NCI-H146 (cell line): ENCODE measurements at regions not wholly inside any gene's neighbourhood (a gene's known extent, or its start where the extent isn't known, plus 50 kb on each side); places are given as distances from the start of the nearest gene placed in this dataset.
"Not testable (repeated sequence)": the region's sequence is repeated elsewhere in the genome, so short reads cannot be mapped to it uniquely, and the experiment has no call there.

Source experiments
- DNase-seq: peaks from one replicate; lab custom pipeline; 2025; lab: John Stamatoyannopoulos, UW

DNA sequence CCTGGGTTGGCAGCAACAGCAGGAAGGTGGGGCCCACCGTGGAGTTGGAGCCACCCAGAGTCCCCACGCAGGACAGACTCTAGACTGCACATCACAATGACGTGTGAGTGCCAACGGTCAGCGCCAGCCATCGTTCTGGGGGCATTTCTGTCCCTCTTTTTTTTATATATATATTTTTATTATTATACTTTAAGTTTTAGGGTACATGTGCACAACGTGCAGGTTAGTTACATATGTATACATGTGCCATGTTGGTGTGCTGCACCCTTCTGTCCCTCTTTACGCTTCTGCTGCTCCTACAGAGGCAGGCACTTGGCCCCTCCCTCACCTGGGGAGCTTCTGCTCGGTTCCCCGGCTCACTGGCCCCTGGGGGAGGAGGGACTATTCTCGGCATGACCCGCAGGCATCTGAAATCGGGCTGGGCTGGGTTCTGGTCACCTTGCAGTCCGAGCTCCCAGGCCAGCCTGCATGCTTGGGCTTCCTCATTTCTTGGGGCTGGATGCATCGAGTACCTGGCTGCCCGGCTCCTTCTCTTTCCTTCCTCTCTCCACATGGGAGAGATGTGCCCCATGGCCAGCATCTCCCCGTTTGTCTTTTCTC lies 787.4 kb downstream of the TBC1D22A start:
- no peak for DNase-seq

DNA sequence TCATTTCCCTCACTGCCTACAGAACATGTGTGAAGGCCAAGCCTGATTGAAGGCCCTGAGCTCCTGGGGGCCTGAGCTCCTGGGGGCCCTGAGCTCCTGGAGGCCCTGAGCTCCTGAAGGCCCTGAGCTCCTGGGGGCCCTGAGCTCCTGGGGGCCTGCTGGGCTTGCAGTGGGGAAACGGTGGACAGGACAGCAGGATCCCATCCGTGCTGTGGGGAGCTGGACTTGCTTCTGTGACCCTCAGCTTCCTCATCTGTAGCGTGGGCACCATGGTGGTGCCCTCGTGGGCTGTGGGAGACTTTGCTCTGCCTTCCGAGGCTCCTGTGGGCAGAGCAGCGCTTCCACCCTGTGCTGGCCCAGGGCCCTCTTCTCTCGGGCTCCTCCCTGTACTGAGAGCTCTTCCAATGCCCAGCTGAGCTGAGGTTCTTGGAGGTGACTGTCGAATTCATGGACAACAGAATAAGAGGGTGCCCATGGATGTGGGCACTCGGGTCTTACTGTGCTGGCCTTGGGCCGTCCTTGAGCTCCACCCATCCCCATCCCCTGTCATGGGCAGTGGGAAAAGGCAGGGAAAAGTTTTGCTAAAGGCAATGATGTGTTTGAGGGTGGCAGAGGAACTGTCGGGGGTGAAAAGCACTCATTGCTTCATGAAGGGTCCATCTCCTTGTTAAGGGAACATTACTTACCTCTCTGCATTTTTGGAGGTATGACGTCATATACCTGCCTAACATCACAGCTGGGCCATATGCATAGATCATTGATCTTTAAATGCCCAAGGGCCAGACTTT lies 786.7 kb downstream of the TBC1D22A start:
- no peak for DNase-seq

DNA sequence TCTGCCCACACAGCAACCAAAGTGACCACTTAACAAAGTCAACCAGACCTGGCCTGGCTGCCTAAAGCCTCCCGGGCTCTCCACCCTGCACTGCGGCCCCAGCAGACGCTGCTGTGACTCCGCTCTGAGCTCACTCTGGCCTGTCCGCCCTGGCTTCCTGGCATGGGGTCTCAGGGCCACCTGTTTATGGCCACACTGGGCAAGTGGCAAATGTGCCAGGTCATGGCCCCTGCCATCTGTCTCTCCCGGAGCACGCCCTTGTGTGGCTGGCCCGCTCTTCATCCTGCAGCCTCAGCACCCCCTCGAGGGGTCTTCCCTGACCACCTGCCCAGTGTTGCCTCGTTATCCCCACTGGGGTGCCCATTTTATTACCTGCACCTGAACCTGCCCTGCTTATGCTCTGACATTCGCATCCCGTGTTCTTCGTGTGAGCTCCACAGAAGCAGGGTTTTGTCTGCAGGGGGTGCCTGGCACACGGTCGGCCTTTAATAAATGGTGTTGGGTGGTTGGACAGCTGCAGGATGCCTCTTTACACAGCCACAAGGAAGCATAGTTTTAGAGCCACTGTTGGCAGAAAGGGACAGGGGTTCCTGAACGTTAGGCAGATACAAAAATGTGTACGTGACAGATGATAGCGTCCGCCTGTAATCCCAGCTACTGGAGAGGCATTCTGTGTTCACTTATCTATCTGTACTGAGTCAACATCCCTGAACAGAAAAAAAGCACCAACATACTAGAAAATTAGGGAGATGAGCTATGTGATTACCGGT lies 785.6 kb downstream of the TBC1D22A start:
- no peak for DNase-seq

DNA sequence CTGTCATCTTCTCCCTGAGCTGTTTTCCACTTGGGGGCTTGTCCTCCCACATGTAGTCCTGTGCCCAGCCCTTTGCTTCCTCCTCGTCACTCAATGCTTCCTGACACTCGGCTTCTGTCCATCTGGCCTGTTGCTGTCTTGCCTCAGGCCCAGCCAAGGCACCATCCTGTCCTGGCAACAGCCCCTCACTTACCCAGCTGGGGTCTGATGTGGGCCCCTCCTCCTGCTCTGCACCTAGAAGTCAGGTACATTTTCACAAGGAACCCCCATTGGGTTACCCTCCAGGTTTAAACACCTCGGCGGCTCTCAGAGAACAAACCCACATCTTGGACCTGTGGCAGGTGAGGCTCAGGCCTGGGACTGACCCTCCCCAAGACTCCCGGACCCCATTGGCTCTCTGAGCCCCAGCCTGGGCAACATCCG lies 784.8 kb downstream of the TBC1D22A start:
- DNase-seq = no peak

DNA sequence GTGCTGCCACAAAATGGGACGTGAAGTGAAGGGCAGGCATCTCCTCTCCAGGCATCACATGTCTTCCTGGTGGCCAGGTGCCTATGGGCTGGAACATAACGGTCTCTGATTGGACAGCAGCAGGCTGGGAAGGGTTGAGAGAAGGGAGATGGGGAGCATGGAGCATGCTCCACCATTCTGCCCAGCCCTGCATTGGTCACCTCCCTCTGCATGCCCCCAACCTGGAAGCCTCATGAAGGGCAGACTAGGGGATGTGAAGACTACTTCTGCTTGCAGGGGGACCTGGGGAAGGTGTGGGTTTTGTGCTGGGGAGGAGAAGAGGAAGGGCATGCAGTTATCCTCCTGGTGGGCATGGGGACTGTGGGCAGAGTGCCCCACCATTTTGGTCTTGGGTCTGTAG lies 782.2 kb downstream of the TBC1D22A start:
- no peak for DNase-seq

DNA sequence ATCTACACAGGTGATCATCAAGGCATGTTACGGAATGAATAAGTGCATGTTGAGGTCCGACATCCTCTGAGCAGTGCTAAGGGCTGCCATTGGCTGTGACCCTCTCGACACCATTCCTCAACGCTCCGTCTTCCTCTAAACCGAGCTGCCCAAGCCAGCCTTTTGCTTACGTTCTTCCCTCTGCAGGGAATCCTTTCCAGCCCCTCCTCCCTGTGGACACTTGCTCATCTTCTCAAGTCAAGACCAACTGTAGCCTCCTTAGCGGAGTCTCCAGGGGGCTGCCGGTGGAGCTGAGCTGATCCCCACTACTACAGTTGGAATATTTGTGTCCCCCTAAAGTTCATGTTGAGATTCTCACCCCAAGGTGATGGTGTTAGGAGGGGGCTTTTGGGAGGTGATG lies 781.0 kb downstream of the TBC1D22A start:
- no peak for DNase-seq

DNA sequence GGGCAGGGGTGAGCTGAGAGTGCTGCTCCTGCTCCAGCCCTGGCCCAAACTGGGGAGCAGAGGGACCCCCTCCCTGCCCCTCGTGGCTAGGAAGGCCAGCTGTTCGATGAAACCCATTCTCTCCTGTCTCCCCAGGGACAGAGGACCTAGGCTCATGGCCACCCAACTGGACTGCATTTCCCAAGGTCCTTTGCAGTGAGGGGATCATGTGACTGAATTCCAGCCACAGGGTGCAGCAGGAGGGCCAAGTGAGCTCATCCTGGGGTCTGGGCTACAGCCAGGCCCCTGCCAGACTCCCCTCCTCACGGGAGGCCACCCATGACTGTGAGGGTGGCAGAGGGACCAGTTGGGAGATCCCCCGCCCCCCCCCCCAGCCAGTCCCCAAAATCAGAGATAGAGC lies 777.6 kb downstream of the TBC1D22A start:
- DNase-seq = no peak

DNA sequence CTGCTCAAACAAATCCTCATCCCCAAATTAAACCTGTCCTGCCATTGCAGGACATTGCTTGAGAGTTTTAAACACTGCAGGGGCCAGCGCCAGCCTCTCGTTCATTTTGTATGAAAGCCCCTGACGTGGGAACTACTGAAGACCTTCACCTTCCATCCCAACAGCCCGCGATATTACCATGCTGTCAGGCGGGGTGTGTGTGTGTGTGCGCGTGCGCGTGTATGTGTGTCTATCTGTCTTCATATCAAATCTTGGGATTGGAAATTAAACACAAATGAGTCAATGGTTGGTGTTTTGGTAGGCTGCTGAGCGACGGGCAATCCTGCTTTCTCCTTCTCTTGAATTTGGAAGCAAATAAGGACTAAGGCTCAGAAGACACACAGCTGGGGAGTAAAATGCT lies 776.9 kb downstream of the TBC1D22A start:
- DNase-seq = no peak

DNA sequence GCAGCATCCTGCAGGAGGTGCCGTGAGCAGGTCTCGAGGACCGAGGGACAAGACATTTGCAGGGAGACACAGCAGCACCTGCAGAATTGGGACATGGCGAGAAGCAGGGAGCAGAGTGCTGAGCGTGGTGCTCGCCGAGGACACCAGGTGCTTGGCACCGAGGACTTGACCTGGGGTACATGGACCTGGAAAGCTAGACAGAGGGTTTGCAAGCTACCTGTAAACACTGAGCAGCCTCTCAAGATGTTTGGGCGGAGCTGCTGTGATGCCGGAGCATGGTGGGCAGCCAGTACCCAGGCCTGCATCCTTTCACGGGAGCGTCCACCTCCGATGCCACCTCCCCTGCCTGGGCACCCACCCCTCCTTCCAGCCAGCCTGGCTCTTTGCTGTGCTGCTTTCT lies 773.2 kb downstream of the TBC1D22A start:
- DNase-seq = no peak

DNA sequence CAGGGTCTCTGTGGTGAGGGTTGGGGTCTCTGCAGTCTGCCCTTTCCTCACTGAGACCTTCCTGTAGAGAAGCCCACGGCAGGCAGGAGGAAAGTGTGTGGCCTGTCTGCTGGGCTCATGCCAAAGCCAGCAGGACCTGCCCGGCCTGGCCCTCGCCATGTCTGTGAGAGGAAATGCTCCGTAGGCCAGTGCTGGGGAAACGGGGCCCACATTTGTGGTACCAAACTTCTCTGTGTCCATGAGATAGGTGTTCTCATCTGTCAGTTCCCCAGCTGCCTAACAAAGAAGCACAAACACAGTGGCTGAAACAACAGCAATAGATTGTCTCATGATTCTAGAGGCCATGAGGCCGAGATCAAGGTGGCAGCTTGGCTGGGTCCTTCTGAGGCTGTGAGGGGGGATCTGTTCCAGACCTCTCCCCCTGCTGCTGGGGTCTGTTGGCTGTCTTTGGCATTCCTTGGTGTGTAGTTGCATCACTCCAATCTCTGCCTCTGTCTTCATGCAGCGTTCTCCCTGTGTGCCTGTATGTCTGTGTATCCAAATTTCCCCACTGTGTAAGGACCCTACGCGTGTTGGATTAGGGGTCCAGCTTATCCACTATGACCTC lies 772.5 kb downstream of the TBC1D22A start:
- no peak for DNase-seq

DNA sequence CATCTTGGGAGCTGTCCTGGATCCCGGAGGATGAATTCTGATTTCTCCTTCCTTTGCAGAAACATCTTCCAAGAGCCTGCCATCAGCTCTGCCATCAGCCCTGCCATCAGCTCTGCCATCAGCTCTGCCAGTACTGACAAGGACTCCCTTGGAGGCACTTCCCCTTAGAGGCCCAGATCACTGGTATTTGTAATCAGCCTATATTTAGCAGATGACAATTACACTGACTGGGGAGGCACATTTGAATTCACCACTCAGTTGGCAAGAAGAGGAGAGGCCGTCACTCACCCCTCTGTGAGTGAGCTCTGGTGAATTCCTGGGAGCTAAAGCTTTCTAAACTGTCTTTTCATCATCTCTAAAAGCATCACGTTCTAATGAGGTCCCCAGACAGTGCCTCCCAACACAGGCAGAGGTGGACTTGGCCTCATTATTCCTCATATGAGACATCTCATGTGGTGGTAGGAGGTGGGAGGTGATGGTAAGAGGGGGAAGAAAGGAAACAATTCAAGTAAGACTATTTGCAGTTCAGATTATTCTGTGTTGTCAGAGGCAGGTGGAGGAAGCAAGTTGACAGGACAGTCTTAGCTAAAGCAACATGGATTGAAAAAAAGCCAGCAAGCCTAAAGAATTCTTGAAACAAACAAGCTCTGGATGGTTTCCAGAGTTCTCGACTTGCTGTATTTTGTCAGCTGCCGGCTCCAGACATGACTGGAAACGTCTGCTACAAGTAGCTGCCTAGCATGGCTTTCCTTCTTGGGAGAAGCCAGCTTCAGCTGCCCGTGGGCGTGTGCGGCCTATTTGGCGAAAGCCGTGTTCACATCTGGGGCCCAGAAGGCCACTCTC lies 771.7 kb downstream of the TBC1D22A start:
- DNase-seq = no peak

DNA sequence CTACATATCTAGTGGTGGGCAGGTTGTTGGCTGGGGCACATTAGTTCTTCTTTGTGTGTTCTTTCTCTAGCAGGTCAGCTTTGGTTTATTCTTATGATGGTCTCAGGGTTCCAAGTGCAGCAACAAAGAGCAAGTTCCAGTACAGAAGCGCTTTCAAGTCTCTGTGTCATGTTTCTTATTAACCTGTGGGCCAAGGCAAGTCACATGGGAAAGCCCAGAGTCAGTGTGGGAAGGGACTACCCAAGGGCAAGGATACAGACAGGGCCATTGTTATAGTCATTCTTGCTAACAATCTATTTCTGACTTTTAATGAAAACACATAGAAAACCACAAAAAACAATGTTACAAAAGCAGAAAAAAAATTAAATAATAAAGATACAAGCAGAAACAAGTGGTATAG lies 754.6 kb downstream of the TBC1D22A start:
- no peak for DNase-seq

DNA sequence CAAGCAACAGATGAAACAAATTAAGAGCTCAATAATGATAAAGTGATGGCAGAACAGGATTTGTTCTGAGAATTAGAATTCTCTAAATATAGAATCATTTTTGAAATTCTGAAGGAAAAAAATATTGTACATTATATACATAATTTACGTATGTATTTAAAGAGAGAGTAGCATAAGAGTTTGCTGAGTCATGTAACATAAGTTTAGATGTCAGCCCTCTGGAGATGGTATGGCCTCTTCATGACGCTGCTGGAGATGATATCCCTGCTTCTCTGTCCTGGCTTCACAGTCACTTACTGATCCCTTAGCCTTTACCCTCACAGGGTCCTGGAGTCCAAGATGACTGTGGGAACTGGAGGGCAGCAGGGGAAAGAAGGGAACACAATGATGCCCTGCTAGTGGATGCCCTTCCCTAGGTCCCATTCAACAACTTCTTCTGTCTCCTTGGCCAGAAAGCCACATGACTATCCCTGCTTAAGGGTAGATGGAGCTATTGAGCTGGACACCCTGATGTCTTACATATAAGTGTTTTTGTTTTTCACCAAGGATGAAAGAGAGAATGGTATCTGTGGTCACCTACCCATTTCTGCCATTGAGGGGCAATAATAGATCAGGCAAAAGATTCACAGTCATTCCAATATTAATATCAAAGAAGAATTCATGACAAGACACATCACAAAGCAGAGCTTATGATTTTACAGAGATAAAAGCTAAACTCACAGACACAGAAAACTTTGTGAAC lies 753.1 kb downstream of the TBC1D22A start:
- peak; percentile 5 for DNase-seq

DNA sequence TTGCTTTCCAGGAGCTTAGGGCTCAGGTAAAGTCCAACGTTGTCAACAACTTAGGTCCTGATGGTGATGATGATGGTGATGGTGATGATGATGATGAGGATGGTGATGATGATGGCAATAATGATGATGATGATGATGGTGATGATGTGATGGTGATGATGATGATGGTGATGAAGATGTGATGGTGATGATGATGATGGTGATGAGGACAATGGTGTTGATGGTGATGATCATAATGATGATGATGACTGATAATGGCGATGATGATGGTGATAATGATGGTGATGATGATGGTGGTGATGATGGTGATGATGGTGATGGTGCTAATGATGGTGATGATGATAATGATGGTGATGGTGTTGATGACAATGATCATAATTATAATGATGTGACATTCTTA lies 750.2 kb downstream of the TBC1D22A start:
- no peak for DNase-seq

DNA sequence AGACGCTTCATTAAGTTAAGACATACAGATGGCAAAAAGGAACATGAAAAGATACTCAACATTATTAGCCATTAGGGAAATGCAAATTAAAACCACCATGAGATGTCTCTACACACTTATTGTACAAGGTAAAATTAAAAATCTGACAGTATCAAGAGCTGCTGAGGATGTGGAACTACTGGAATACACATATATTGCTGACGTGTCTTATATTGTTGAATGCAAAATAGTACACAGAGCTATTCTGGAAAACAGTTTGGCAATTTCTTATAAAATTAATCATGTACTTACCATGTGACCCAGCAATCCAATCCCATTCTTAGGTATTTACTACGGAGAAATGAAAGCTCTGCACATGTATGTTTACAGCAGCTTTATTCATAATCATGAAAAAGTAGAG lies 742.5 kb downstream of the TBC1D22A start:
- no peak for DNase-seq

DNA sequence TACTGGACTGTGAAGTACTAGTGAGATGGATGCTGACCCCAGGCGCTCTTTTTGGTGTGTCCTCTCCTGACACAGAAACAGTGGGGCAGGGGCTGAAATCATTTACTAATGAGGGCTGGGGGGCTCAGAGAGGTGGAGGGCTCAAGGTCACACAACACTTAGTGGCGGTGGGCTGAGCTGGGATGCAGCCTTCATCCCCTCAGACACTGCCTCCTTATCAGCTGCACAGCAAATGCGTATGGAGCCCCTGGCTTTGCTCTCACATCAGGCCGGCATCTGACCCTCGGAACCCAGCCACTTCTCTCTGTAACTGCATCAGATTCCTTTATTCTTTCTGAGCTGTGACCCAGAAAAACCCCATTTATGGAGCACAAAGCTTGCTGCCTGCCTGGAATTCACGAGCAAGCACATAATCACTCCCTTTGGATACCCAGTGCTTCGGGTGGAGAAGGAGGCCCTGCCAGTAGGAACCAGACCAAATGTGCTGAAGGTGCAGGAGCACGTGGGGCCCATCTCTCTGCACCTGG lies 736.6 kb downstream of the TBC1D22A start:
- DNase-seq = no peak

DNA sequence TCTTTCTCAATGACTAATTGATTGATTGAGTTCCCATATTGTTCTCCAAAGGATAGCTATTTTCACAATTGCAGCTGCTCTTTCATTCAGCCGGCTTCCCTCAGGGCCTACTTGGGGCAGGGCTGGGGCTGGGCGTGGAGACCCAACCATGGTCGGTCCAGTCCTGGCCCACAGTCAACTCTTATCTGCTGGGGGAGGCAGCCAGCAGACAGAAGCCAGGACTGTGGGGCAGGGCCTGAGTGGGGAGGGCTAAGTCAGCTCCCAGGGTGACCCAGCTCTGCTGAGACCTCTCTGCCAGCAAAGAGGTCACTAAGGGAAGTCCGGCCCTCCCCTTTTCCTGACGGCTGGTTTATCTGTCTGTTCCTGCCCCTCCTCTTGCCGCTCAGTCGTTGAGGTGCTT lies 735.2 kb downstream of the TBC1D22A start:
- DNase-seq = no peak

DNA sequence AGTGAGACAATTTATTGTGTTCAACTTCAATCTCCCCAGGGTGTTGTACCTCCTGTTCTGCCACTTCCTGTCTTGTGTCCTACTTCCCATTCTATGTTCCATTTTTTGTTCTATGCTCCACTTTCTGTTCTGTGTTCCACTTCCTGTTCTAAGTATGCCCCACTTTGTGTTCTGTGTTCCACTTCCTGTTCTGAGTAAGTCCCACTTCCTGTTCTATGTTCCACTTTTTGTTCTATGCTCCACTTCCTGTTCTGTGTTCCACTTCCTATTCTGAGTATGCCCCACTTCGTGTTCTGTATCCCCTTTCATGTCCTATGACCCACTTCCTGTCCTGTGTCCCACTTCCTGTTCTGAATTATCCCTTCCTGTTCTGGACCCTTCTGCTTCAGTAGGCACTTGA lies 732.7 kb downstream of the TBC1D22A start:
- no peak for DNase-seq

DNA sequence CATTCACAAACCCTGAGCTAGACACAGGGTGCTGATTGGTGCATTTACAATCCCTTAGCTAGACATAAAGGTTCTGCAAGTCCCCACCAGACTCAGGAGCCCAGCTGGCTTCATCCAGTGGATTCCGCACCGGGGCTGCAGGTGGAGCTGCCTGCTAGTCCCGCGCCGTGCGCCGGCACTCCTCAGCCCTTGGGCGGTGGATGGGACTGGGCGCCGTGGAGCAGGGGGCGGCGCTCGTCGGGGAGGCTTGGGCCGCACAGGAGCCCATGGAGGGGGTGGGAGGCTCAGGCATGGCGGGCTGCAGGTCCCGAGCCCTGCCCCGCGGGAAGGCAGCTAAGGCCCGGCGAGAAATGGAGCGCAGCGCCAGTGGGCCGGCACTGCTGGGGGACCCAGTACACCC lies 725.7 kb downstream of the TBC1D22A start:
- DNase-seq = not testable (repeated sequence)

DNA sequence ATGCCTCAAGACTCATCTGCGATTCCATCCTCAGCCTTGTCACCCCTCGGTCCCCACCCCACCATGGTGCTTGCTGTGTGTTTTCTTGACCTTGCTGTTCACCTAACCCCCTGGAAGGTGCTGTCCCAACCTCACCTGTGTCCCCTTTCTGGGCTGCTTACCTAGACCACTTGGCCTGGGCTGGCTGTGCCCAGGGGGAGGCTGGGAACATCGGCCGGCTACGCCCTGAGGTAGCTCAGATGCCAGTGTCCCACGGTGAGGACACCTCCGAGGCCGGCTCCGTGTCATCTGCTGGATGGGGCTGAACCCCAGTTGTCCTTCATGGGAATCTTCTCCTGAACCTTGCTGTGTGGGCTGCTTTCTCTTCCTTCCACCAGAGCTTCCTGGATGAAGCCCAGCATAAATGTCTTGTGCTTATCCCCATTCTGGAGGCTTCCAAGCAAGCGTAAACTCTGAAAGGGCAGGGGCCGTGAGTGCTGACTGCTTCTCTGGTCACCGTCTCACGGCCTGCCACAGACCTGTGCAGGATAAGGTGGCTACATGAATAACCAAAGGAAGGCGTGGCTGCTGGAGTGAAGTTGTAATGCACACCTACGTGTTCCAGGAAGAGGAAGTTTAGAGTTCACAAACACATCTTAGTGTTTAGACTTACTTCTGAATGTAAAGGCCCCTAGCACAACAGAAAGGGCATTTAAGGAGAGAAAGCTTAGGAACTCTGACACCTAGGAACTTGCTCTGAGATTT lies 724.3 kb downstream of the TBC1D22A start:
- no peak for DNase-seq
